ENCODE measurements at regions not wholly inside any gene's neighbourhood (a gene's known extent, or its start where the extent isn't known, plus 50 kb on each side); places are given as distances from the start of the nearest gene placed in this dataset.
"Not testable (repeated sequence)": the region's sequence is repeated elsewhere in the genome, so short reads cannot be mapped to it uniquely, and the experiment has no call there.

DNA sequence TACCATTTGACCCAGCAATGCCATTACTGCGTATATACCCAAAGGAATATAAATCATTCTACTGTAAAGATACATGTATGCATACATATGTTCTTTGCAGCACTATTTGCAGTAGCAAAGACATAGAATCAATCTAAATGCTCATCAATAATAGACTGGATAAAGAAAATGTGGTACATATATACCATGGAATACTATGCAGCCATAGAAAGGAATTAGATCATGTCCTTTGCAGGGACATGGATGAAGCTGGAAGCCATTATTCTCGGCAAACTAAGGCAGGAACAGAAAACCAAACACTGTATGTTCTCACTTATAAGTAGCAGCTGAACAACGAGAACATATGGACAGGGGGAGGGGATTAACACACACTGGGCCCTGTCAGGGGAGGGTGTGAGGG, 54.8 kb upstream of the ZNF30 start:
- not testable (repeated sequence) for DNase-seq (ENCODE audit: low read depth)

DNA sequence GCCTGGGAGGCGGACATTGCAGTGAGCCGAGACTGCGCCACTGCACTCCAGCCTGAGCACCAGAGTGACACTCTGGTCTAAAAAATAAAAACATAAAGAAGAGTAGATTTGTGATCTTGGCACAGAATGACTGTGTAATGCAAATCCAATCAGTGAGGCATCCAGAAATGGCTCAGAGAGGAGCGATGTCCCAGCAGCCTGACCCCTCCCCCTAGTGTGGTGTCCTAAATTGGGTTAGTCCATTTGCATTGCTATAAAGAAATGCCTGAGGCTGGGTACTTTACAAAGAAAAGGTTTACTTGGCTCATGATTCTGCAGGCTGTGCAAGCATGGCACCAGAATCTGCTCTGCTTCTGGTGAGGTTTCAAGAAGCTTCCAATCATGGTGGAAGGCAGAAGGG, 59.1 kb upstream of the ZNF30 start:
- no peak for DNase-seq (ENCODE audit: low read depth)

DNA sequence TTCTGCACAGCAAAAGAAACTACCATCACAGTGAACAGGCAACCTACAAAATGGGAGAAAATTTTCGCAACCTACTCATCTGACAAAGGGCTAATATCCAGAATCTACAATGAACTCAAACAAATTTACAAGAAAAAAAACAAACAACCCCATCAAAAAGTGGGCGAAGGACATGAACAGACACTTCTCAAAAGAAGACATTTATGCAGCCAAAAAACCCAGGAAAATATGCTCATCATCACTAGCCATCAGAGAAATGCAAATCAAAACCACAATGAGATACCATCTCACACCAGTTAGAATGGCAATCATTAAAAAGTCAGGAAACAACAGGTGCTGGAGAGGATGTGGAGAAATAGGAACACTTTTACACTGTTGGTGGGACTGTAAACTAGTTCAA, 61.5 kb upstream of the ZNF30 start:
- DNase-seq (ENCODE audit: low read depth) = not testable (repeated sequence)

DNA sequence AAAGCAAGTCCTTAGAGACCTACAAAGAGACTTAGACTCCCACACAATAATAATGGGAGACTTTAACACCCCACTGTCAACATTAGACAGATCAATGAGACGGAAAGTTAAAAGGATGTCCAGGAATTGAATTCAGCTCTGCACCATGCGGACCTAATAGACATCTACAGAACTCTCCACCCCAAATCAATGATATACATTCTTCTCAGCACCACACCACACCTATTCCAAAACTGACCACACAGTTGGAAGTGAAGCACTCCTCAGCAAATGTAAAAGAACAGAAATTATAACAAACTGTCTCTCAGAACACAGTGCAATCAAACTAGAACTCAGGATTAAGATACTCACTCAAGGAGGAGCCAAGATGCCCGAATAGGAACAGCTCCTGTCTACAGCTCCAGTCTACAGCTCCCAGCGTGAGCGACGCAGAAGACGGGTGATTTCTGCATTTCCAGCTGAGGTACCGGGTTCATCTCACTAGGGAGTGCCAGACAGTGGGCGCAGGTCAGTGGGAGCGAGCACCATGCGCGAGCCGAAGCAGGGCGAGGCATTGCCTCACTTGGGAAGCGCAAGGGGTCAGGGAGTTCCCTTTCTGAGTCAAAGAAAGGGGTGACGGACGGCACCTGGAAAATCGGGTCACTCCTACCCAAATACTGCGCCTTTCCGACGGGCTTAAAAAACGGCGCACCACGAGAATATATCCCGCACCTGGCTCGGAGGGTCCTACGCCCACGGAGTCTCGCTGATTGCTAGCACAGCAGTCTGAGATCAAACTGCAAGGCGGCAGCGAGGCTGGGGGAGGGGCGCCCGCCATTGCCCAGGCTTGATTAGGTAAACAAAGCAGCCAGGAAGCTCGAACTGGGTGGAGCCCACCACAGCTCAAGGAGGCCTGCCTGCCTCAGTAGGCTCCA, 66.6 kb upstream of the ZNF30 start:
- DNase-seq (ENCODE audit: low read depth) = not testable (repeated sequence)

DNA sequence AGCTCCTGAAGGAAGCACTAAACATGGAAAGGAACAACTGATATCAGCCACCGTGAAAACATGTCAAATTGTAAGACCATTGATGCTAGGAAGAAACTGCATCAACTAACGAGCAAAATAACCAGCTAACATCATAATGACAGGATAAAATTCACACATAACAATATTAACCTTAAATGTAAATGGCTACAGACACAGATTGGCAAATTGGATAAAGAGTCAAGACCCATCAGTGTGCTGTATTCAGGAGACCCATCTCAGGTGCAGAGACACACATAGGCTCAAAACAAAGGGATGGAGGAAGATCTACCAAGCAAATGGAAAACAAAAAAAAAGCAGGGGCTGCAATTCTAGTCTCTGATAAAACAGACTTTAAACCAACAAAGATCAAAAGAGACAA, 67.4 kb upstream of the ZNF30 start:
- DNase-seq (ENCODE audit: low read depth) = not testable (repeated sequence)

DNA sequence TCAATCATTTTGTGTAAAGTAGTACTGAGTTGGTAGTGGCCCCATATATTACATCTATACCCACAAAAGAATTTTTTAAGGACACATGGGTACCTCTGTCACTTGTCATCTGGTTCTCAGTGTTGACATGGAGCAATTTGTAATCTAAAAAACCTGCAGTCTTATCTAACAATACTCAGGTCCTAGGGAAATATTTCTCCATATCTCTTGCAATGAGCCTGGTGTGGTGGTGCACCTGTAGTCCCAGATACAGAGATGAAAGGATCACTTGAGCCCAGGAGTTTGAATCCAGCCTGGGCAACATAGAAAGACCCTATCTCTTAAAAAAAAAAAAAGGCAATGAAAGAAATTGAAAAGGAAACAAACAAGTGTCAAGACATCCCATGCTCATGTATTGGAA, 70.7 kb upstream of the ZNF30 start:
- no peak for DNase-seq (ENCODE audit: low read depth)

DNA sequence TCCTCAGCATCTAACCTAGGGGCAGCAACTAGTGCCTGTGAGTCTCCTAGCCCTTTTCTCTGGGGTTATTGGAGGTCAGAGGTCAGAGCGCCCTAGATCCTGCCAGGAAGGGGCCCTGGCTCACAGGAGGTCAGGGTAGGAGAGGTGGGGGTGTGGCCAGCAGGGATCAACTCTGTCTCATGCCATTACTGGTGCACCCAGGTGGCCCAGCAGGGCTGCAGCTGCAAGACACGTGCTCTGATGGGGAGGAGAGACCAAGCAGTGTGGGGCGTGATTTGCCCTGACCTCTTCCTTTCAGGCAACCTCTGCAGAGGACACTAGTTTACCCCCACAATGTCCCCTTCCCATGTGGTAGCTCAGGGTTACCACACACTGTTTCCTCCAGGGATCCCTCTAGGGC, 73.3 kb upstream of the ZNF30 start:
- no peak for DNase-seq (ENCODE audit: low read depth)

DNA sequence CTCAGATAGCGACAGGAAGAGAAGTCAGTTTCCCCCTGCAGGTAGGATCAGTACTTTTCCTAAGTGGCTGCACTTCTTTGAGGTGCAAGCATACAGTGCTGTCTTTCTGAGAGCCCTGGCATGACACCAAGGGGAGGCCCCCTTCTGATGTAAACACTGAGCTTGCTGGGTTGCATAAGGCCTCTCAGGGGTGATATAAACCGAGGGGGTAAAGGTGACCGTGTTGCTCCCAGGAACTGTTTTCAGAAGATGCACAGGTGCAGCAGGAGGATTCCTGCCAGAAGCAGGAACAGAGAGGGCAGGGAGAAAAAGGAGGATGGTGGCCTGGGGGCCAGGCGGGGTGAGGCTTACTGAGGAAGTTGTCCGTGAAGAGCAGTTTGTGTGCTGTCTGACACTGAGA, 74.0 kb upstream of the ZNF30 start:
- no peak for DNase-seq (ENCODE audit: low read depth)

DNA sequence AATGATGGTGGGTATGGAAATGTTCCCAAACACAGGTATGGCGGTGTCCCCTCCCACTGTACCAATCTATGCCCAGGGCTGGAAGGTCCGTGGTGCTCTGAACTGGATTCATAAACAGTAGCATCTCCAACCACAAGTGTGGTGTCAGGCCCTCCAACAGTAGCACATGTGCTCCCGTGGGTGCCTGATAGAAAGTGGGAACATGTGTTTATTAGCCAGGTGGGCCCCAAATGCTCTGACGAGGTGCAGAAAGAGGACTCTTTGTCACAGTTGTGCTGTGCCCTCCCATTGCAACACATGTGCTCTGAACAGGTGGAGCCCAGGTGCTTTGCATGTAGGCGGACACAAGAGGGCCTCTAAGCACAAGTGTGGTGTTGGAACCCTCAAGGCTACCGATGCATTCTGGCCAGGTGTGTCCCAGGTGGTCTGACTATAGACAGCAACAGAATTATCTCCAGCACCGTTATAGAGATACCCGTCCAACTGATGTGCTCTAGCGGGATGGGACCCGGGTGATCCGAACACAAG, 75.4 kb upstream of the ZNF30 start:
- DNase-seq (ENCODE audit: low read depth) = no peak

DNA sequence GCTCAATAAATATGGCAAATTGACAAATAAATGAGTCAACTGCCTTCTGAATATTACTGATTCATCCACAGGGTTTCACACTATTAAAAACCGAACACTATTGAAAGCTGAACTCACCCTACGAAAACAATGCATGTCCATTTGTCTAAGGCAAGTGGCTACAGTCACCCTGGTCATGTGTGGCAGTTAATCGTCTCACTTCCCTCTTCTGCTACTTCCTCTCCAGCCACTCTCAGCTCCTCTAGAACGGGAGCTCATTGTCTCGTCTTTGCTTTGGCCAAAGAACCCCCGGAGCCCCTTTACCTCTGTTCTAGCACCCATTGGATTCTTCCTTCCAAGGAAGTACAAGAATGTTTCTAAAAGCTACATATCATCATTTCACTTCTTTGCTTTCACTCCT, 74.4 kb upstream of the ZNF599 start:
- no peak for DNase-seq (ENCODE audit: low read depth)

DNA sequence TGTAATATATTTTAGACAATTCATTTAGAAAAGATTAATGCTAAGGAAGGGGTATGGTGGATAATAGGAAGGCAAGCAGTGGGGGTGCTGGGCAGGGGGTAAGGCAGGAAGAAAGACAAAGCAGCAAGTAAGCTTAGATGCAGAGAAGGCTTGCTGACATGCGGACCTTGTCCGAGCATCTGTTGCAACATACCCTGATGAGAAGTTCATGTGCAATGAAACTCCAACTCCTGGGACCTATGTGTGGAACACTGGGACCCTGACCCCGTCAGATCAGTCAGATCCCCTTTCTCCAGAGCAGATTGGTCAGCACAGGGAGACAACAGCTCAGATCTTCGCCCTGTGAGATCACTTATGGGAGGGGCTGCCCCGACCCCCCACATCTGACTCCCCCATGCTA, 71.3 kb upstream of the ZNF599 start:
- no peak for DNase-seq (ENCODE audit: low read depth)

DNA sequence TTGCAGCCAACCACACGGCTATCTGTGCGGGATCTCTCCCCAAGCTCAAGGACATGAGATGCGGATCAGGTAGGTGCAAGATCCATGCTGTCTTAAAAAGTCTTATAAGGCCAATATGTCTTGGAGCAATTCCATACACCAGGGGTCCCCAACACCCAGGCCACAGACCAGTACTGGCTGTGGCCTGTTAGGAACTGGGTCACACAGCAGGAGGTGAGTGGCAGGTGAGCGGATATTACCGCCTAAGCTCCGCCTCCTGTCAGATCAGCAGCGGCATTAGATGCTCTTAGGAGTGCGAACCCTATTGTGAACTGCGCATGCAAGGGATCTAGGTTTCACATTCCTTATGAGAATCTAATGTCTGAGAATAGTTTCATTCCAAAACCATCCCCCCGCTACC, 68.8 kb upstream of the ZNF599 start:
- no peak for DNase-seq (ENCODE audit: low read depth)

DNA sequence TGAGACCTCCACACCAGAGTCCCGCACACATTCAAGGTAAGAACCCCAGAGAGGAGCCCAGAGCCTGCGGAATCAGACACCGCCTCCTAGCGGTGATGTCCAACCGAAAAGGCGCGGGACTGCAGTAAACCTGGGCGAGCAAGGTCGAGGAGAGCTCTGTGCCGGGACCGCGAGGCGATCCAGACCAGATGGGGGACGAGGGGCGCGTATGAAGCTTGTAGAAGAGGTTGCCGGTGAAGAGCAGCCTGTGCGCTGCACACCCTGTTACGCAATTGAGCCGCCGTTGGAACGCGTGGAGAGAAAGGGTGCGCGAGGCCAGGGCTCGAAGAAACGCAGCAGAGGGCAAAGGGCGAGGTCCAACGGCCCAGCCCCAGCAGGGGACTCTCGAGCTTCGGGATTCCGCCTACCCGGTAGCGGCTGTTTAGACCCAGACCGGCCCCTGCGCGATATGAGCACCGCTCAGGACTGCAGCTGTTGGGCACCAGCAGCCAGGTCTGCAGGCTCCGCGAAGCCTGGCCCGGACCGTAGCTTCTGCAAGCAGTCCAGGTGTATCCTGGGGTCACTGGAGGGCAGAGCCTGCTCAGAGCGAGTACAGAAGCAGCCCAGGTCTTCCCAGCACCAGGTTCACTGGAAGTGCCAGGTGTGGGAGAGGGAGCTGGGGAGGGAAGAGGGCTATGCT, 65.9 kb upstream of the ZNF599 start:
- DNase-seq (ENCODE audit: low read depth) = peak; percentile 20

DNA sequence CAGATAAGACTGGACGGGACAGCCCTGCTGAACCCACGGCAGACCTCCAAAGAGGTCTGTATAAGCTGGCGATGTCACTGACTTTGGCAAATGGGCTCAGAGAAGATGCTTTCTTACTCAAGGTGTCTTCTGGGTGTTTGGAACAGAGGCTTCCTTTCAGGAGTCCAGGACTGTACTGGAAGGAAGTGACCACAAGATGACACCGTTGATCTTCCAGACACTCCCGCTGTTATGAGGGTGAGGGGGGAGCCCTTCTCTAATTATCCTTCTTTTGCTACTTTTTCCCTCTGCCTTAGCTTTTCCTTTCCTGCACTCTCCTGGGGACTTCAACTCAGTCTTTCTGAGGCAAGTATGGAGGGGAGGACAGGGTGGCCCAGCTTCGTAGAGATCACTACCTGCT, 65.2 kb upstream of the ZNF599 start:
- DNase-seq (ENCODE audit: low read depth) = peak; percentile 29

DNA sequence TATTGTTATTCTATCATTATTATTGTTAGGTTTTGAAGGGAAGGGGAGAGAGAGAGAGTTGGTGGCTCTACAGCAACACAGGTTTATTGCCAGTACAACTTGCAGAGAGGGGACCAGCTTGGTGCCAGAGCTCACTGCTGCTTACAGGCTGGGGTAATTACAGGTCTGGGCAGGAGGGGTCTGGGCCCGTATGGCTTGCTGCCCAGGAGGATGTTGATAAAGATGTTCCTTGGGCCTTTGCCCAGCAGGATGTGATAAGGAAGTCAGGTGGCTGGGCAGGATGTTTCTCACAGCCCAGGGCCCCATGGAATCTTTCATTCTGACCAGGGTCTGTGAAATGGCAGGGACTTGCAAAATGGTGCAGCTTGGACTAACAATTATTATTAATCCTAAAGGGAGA, 64.2 kb upstream of the ZNF599 start:
- peak; percentile 24 for DNase-seq (ENCODE audit: low read depth)

DNA sequence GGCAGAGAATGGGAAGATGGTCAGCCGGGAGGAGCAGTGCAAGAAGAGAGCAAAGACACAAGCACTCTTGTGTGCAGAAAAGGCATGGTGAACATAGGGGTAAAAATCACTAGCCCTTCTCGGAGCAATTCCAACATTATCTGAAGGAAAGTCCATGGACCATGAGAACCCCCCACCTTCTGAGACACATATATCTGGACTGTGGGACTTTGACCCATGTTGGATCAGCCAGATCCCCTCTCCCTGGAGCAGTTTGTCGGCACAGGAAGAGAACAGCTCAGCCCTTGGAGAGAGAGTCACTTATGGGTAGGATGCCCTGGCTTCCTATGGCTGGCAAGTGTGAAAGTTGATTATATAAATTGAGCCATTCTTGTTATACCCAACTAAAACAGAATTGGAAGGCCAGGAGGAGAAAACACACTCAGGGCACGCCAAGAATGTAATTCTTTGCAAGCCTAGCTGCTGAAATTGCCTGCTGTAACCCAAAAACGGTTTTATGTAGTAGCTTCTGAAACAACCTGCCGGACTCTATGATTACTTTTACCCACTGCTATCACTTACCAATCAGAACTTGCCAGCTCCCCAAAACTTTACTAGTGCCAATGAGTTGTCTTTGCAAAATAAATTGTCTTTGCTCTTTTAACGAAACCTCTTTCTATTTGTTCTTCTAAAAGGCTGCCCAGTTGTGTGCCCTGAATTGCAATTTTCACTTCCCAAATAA, 62.8 kb upstream of the ZNF599 start:
- DNase-seq (ENCODE audit: low read depth) = no peak

DNA sequence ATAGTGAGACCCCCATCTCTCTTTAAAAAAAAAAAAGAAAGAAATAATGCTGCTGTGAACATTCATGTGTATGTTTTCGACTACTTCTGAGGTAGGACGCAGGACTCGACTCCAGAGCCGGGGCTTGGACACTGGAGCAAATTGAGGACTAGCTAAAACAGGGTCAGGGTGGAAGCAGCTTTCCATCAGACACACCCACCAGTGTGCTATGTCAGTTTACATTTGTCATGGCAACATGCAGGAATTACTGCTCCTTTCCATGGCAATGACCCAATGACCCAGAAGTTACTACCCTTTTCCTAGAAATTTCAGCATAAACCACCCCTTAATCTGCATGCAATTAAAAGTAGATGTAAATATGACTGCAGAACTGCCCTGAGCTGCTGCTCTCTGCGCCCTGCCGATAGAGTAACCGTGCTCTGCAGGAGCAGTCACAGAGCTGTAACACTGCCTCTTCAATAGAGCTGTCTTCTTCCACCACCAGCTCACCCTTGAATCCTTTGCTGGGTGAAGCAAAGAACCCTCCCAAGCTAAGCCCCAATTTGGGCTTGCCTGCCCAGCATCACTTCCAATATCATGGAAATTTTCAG, 61.6 kb upstream of the ZNF599 start:
- no peak for DNase-seq (ENCODE audit: low read depth)

DNA sequence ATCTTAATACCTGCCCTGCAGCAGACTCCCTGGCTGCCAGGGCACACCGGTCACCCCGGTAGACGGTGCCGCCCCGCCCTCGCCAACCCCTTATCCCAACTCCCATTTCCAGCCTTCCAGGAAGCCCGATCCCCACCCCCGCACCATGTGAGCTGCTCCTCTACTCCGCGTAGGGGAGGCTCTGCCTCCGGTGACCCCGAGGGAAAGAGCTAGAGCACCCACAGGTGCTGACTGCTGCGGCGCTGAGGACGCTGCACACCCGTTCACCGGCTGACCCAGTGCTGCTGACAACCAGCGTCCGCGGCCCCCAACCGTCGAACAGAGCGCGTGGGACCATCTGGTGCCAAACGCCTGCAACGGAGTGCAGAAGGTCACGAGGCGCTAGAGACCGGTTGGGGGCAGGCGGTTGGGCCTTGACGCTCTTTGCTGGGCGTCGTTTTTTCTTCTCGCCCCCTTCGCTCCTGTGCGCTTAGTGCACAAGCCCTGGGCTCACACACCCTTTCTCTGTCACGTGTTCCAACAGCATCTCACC, 59.6 kb upstream of the ZNF599 start:
- DNase-seq (ENCODE audit: low read depth) = no peak

DNA sequence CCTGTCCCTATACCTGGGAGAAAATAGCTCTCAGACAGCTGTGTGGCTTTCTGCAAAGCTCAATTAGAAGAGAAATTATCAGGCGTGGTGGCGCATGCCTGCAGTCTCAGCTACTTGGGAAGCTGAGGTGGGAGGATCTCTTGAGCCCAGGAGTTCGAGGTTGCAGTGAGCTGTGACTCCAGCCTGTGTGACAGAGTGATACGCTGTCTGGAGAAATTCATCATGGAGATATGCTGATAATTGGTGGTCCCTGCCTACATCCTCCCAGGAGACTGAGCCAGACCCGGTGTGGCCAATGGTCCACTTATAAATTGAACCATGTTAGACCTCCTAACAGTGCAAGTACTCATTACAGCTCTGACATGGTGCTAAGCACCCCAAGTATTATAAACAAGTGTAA, 58.7 kb upstream of the ZNF599 start:
- no peak for DNase-seq (ENCODE audit: low read depth)

DNA sequence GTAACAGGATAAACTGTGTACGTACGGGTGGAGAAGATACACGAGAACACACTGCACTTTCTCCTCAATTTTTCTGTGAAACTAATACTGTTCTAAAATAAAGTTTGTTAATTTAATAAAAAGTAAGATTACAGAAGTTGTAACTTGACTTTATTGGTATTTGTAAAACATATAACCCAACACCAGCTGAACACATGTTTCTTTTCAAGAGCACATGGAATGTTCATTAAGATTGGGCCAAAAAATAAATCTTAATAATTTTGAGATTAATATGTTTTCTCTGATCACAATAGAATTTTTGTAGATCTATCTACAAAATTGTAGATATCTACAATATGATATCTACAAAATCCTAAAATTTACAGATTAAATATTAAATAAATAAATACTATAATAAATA, 55.1 kb upstream of the ZNF599 start:
- DNase-seq (ENCODE audit: low read depth) = no peak

DNA sequence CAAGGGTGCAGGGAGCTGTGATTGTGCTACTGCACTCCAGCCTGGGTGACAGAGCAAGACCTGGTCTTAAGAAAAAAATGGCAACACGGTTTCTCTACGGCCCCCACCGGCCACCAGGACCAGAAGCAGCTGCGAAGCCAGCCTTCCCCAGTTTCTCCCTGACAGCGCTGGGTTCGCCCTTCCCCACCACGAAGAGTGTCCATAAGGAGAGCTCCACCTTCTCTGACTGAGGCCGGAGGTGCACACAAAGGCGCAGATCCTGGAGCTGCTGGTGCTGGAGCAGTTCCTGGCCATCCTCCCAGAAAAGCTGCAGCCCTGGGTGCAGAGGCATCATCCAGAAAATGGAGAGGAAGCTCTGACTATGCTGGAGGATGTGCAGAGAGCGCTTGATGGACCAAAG, 52.2 kb upstream of the ZNF599 start:
- no peak for DNase-seq (ENCODE audit: low read depth)

DNA sequence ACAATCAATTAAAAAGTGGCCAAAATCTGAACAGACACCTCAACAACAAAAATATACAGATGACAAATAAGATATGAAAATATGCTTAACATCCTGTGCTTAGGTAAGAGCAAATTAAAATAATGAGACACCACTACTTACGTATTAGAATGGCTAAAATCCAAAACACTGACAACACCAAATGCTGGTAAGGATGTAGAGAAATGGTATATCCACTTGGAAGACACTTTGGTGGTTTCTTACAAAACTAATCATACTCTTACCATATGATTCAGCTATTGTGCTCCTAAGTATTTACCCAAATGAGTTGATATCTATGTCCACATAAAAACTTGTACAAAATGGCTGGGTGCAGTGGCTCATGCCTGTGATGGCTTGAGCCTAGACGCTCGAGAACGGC, 51.7 kb upstream of the ZNF599 start:
- no peak for DNase-seq (ENCODE audit: low read depth)
